Adrenal gland (tissue), 9 donors: ENCODE measurements at regions not wholly inside any gene's neighbourhood (a gene's known extent, or its start where the extent isn't known, plus 50 kb on each side); places are given as distances from the start of the nearest gene placed in this dataset.

Source experiments
- DNase-seq, 7 donors: peaks; one replicate each; pipeline ENCODE4 v3.0.0-alpha.2; 2019 to 2020
- H3K27ac ChIP-seq, 5 donors: fragments of 200-600 bp; sonication (generic) in 4 of 5; 1 replicate in 3 of 5; 2 replicates in 2 of 5; pipeline versions ENCODE4 v1.5.1 to v1.8.0; 2016 to 2020; ENCODE audit warnings: mild to moderate bottlenecking in 1 of 5
- H3K27me3 ChIP-seq: fragments of 200-600 bp; 2 replicates; pipeline ENCODE4 v1.8.0; 2021
- H3K36me3 ChIP-seq, 2 donors: fragments of 200-600 bp; replicated peaks in 1 of 2; 1 replicate in 1 of 2; 2 replicates in 1 of 2; pipeline versions ENCODE4 v1.5.1 to v1.8.0; 2018 to 2022
- H3K4me1 ChIP-seq, 2 donors: fragments of 200-600 bp; replicated peaks in 1 of 2; 1 replicate in 1 of 2; 2 replicates in 1 of 2; pipeline versions ENCODE4 v1.5.1 to v1.8.0; 2018 to 2021
- H3K4me3 ChIP-seq, 4 donors: fragments of 200-600 bp; sonication (generic) in 3 of 4; one replicate each; pipeline ENCODE4 v1.5.1; 2016 to 2018
- H3K9me3 ChIP-seq, 3 donors: fragments of 200-600 bp; sonication (generic) in 1 of 3; replicated peaks in 1 of 3; 1 replicate in 2 of 3; 2 replicates in 1 of 3; pipeline versions ENCODE4 v1.5.1 to v1.8.0; 2016 to 2021
- POLR2A ChIP-seq, 2 donors: fragments of 450-650 bp; IDR thresholded peaks; one replicate each; pipeline ENCODE4 v1.6.1; 2017; ENCODE audit warnings: antibody characterized with exemption in 2 of 2, mild to moderate bottlenecking in 2 of 2, moderate library complexity in 1 of 2
- WGBS, 4 donors: extraction: QIAGEN DNeasy Blood & Tissue Kit in 2 of 4; methylation state at CpG; one replicate each; pipeline versions ENCODE4 v1.1.5 to v1.1.7; 2013 to 2017; 5-methylcytosine and 5-hydroxymethylcytosine counted together
- intact Hi-C, 2 donors: fragments of 100-400 bp; cut with DNase I; formaldehyde crosslinking; loops; one replicate each; pipeline versions ENCODE4 v1.14.1 to v1.15.0; 2022 to 2023
- TF ChIP-seq, protein P1 (sequence below), 6 experiments: fragments of 450-650 bp in 4 of 6; fragments of 200-600 bp in 2 of 6; sonication (generic) in 1 of 6; IDR thresholded peaks; 1 replicate in 5 of 6; 2 replicates in 1 of 6; pipeline versions ENCODE4 v1.5.1 to v1.8.0; 2016 to 2021; ENCODE audit warnings: antibody characterized with exemption in 6 of 6, mild to moderate bottlenecking in 2 of 6, moderate library complexity in 1 of 6
- donor health status: healthy with polysubstance abuse.
- donor health status: Bipolar disorder and iron deficiency.
- donor health status: DM: yes; HTN: yes; CAD: no.
- donor health status: DM: no; HTN: no; CAD: no.
- donor health status: DM: no; HTN: no; CAD: no.

DNA sequence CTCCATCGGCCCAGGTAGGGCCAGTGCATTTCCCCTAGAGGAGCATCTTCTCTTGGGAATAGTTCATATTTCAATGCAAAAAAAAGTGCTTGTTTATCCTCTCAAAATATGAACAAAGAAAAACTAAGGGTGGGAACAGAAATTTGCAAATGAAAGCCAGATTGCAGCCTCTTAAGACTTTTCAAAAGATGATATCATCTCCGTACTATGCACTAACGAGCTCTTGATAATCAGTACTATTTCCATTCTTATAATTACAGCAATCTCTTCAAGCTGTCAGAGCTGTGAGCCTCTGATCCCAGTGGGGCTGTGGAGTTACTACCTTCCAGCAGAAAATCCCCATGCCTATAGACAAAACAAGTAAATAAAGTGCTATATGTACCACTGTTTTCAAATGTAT, 77.1 kb downstream of the SOD2 start:
- H3K9me3 ChIP-seq = peaks cover 0 to 7% (median 0%) of the 10 kb centered on the region in 3 donors
- no peak for TF ChIP-seq POLR2A (IDR thresholded peaks at IDR 0.05)
- TF ChIP-seq, protein P1, sequence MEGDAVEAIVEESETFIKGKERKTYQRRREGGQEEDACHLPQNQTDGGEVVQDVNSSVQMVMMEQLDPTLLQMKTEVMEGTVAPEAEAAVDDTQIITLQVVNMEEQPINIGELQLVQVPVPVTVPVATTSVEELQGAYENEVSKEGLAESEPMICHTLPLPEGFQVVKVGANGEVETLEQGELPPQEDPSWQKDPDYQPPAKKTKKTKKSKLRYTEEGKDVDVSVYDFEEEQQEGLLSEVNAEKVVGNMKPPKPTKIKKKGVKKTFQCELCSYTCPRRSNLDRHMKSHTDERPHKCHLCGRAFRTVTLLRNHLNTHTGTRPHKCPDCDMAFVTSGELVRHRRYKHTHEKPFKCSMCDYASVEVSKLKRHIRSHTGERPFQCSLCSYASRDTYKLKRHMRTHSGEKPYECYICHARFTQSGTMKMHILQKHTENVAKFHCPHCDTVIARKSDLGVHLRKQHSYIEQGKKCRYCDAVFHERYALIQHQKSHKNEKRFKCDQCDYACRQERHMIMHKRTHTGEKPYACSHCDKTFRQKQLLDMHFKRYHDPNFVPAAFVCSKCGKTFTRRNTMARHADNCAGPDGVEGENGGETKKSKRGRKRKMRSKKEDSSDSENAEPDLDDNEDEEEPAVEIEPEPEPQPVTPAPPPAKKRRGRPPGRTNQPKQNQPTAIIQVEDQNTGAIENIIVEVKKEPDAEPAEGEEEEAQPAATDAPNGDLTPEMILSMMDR (IDR thresholded peaks at IDR 0.05) = no peak
- H3K27ac ChIP-seq = no peak overlapping the region
- no peak for DNase-seq
- intact Hi-C loops = no loop called here
- 65 to 84% (median 68%) methylated on average over 3 of the region's 3 CpGs for WGBS, 4 donors
- no peaks in the 10 kb centered on the region for H3K36me3 ChIP-seq
- H3K27me3 ChIP-seq = no peaks in the 10 kb centered on the region
- no peak overlapping the region for H3K4me3 ChIP-seq
- H3K4me1 ChIP-seq = no peaks in the 10 kb centered on the region

DNA sequence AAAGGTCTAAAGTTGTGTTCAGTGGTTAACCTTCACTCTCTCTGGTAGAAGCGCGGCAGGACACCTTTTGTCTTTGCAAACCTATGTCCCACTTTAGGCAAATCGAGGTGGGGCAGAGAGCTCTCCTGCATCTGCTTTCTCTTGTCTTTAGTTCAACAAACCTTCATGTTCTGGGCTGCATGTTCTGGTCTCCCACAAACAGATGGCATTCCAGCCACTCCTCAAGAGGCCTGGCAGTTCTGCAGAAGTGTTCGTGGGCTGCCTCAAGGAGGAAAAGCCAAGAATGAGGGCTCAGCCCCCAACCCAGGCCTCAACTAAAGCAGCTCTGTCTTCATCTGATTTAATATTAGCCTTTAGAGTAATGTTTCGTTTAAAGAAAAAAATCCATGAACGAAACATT, 82.2 kb downstream of the SOD2 start:
- no peaks in the 10 kb centered on the region for H3K9me3 ChIP-seq
- no peak overlapping the region for H3K4me3 ChIP-seq
- no peaks in the 10 kb centered on the region for H3K4me1 ChIP-seq
- intact Hi-C loops = no loop called here
- H3K27me3 ChIP-seq = no peaks in the 10 kb centered on the region
- TF ChIP-seq, protein P1 (IDR thresholded peaks at IDR 0.05) = no peak
- TF ChIP-seq POLR2A (IDR thresholded peaks at IDR 0.05) = no peak
- H3K27ac ChIP-seq = no peak overlapping the region
- no peaks in the 10 kb centered on the region for H3K36me3 ChIP-seq
- DNase-seq = no peak
- WGBS, 4 donors = 85 to 93% (median 87%) methylated on average over 6 of the region's 6 CpGs

DNA sequence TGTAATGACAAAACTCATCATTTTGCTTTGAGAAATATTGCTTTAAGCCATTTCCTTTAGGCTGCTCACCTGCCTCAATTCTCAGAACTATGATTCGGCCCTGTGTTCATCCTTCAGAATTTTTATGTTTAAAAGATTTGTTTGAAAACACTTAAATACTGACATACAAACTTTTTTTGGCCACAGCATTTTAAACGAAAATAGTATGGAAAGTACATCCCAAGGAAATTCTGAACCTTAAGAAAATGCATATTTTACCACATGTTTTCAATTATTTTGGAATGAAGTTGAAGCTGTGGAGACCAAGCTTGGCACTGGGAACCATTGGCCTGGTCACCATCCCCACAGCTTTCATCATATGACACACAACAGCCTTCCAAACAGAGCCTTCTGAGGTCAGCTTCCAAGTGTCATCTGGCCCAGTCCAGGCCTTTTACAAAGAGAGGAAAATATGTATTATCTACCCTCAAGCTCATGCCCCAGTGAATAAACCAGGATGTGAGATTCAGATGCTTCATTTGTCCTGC, 83.3 kb downstream of the SOD2 start:
- Histone ChIP-seq H3K27me3 (no peaks in the 10 kb centered on the region), H3K4me3 (no peak overlapping the region), H3K27ac (no peak overlapping the region), H3K9me3 (no peaks in the 10 kb centered on the region), H3K4me1 (no peaks in the 10 kb centered on the region), H3K36me3 (no peaks in the 10 kb centered on the region)
- 54 to 77% (median 63%) methylated on average over 2 of the region's 2 CpGs for WGBS, 4 donors
- no peak for DNase-seq
- intact Hi-C loops = no loop called here
- TF ChIP-seq, protein P1 (IDR thresholded peaks at IDR 0.05) = no peak
- no peak for TF ChIP-seq POLR2A (IDR thresholded peaks at IDR 0.05)

DNA sequence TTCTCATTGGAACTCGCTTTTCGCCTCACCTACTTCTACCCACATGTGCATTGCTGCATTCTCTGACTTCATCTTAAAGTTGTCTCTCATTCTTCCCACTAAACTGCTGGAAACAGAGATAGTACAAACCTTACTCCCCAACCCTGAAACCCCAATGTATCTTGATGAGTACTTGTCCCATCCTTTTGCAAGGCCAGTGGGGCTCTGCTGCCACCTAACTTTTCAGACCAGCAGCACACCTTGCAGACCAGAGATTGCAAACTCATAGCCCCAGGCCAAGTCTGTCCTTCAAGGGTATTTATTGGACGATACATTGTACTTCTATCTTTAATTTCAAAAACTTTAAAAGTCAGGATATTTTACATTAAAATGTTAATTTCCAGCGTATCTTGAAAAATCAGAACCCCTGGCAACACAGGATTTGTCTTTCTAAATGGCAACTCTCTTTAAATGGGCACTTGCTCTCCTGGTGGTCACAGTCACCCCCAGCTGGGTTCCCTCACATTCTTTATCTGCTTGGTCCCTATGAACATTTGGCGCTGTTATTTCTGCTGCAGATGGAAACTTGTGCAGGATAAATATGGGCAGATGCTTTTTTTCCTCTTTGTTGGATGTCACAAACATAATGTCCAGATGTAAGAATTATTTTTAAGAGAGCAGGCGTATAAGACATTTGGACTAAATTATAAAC, 83.9 kb downstream of the SOD2 start:
- DNase-seq = peak in 1 of 7 donors; percentile 12
- Histone ChIP-seq H3K27me3 (no peaks in the 10 kb centered on the region), H3K36me3 (no peaks in the 10 kb centered on the region), H3K4me1 (no peaks in the 10 kb centered on the region), H3K4me3 (no peak overlapping the region), H3K9me3 (no peaks in the 10 kb centered on the region), H3K27ac (no peak overlapping the region)
- WGBS, 4 donors = 62 to 74% (median 66%) methylated on average over 6 of the region's 6 CpGs
- TF ChIP-seq, protein P1 (IDR thresholded peaks at IDR 0.05) = peak in 1 of 6 experiments; percentile 39
- no peak for TF ChIP-seq POLR2A (IDR thresholded peaks at IDR 0.05)
- intact Hi-C loops = no loop called here
